ES-I3 (cell line): ENCODE measurements at regions not wholly inside any gene's neighbourhood (a gene's known extent, or its start where the extent isn't known, plus 50 kb on each side); places are given as distances from the start of the nearest gene placed in this dataset.

Source experiments
- H3K36me3 ChIP-seq: 2 replicates; pipeline ENCODE4 v1.6.1; 2013; ENCODE audit warnings: mild to moderate bottlenecking, low read length, control low read depth, moderate library complexity; ENCODE audit not compliant: insufficient read depth
- H3K4me1 ChIP-seq: 2 replicates; pipeline ENCODE4 v1.6.1; 2013; ENCODE audit warnings: mild to moderate bottlenecking, control low read depth, low read length; ENCODE audit not compliant: insufficient read depth
- H3K9ac ChIP-seq: 2 replicates; pipeline ENCODE4 v1.6.1; 2013; ENCODE audit warnings: low read depth, mild to moderate bottlenecking, low read length, moderate library complexity
- H3K9me3 ChIP-seq: 2 replicates; pipeline ENCODE4 v1.6.1; 2013; ENCODE audit warnings: mild to moderate bottlenecking, low read length, moderate library complexity; ENCODE audit not compliant: control insufficient read depth, insufficient read depth

- no peaks in the 10 kb centered on the region for H3K4me1 ChIP-seq
- H3K9me3 ChIP-seq, result peaks cover 2% of the 10 kb centered on the region; the same call in 1 of the 2 replicates
- no peaks in the 10 kb centered on the region for H3K36me3 ChIP-seq
- no peak overlapping the region for H3K9ac ChIP-seq
Observed at GRCh38 chr21:28550057-28550825, 442.4 kb downstream of the LTN1 start.

DNA sequence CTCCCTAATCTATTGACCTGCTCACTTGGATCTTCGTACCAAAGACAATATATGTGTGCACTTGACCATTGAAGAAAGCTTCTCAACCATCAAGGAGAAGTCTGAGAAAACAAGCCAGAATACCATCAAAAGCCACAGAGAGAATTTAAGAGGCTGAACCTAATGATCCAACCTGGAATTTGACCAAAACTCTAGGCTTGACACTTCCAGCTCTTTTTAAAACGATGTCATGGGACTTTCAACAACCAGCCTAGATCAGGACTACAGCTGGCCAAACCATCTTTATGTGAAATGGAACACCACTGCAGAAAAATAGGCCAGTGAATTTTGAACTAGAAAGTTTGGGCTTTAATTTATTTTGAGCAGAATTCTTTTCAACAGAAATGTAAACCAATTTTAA, 444.4 kb downstream of the LTN1 start:
- H3K36me3 ChIP-seq, result no peaks in the 10 kb centered on the region
- peaks cover 3% of the 10 kb centered on the region; the same call in 1 of the 2 replicates for H3K9me3 ChIP-seq
- H3K9ac ChIP-seq, result no peak overlapping the region
- no peaks in the 10 kb centered on the region for H3K4me1 ChIP-seq

DNA sequence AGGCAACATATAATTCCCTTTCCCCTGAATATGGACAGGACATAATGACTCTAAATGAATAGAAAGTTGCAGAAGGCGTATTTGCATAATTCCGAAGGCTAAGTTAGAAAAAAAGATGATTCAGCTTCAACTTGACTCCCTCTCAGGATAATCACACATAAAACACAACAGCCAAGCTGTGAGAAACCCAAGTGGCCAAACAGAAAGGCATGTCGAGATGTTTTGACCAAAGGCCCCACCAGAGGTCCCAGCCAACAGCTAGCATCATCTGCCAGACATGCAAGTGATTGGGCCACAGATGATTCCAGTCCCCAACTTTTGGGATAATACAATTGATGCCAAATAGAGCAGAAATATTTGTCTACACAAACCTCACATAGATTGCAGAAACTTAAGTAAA, 444.9 kb downstream of the LTN1 start:
- Histone ChIP-seq H3K9me3 (peaks cover 3% of the 10 kb centered on the region; the same call in 1 of the 2 replicates), H3K4me1 (no peaks in the 10 kb centered on the region), H3K9ac (no peak overlapping the region), H3K36me3 (no peaks in the 10 kb centered on the region)

- no peak overlapping the region for H3K9ac ChIP-seq
- no peaks in the 10 kb centered on the region for H3K4me1 ChIP-seq
- H3K9me3 ChIP-seq, result peaks cover 3% of the 10 kb centered on the region; the same call in 1 of the 2 replicates
- no peaks in the 10 kb centered on the region for H3K36me3 ChIP-seq
Observed at GRCh38 chr21:28543975-28544374, 448.7 kb downstream of the LTN1 start.

- Histone ChIP-seq H3K9me3 (peaks cover 3% of the 10 kb centered on the region; the same call in 1 of the 2 replicates), H3K9ac (no peak overlapping the region), H3K4me1 (no peaks in the 10 kb centered on the region), H3K36me3 (no peaks in the 10 kb centered on the region)
Observed at GRCh38 chr21:28541371-28542112, 451.1 kb downstream of the LTN1 start.

DNA sequence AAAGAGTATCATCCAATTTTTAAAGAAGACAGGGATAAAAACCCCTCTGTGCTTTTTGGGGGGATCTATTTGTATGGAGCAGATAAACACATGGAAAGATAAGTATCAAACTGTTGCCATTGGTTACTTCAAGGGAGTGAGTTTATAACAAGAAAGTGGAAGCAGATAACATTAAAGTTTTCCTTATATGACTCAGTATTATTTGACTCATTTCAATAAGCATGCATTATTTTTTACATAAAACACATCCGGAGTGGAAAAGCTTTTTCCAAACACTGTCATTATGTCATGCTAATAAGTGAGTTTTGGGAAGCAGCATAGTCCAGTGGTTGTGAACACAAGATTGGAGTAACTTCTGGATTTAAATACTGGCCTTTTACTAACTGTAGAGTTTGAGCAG, 452.2 kb downstream of the LTN1 start:
- H3K36me3 ChIP-seq, result no peaks in the 10 kb centered on the region
- H3K9ac ChIP-seq, result no peak overlapping the region
- no peaks in the 10 kb centered on the region for H3K4me1 ChIP-seq
- peaks cover 3% of the 10 kb centered on the region; the same call in 1 of the 2 replicates for H3K9me3 ChIP-seq

GRCh38 chr21:28539623-28539988, 453.1 kb downstream of the LTN1 start:
- no peaks in the 10 kb centered on the region for H3K9me3 ChIP-seq
- no peaks in the 10 kb centered on the region for H3K36me3 ChIP-seq
- H3K4me1 ChIP-seq, result no peaks in the 10 kb centered on the region
- H3K9ac ChIP-seq, result no peak overlapping the region

- Histone ChIP-seq H3K9me3 (no peaks in the 10 kb centered on the region), H3K36me3 (no peaks in the 10 kb centered on the region), H3K4me1 (no peaks in the 10 kb centered on the region), H3K9ac (no peak overlapping the region)
Observed at GRCh38 chr21:28538987-28539622, 453.6 kb downstream of the LTN1 start.

- no peaks in the 10 kb centered on the region for H3K4me1 ChIP-seq
- H3K9ac ChIP-seq, result no peak overlapping the region
- H3K36me3 ChIP-seq, result no peaks in the 10 kb centered on the region
- no peaks in the 10 kb centered on the region for H3K9me3 ChIP-seq
Observed at GRCh38 chr21:28537371-28538079, 455.2 kb downstream of the LTN1 start.

GRCh38 chr21:28532446-28532845, 460.2 kb downstream of the LTN1 start:
- no peak overlapping the region for H3K9ac ChIP-seq
- no peaks in the 10 kb centered on the region for H3K36me3 ChIP-seq
- no peaks in the 10 kb centered on the region for H3K4me1 ChIP-seq
- no peaks in the 10 kb centered on the region for H3K9me3 ChIP-seq

DNA sequence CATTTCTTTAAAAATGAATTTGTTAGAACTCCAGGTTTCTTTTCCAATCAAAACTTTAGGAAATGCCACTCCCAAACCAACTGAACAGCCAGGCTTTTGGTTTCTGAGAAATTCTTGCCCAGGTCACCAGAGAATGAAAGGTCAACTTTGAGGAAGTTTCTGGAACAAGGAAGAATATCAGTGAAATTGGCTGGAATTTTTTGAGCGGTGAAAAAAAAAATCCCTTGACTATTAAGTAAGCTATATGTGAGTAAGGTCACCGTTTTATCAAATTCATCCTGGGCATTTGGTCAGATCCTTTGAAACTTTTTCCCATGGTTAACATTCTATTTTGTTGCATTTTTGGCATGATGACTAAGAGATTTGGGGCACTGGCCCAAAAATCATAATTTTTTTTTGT, 469.3 kb downstream of the LTN1 start:
- Histone ChIP-seq H3K9ac (no peak overlapping the region), H3K36me3 (no peaks in the 10 kb centered on the region), H3K9me3 (no peaks in the 10 kb centered on the region), H3K4me1 (peaks cover 3% of the 10 kb centered on the region; the same call in 1 of the 2 replicates)

GRCh38 chr21:28522014-28522799, 470.5 kb downstream of the LTN1 start:
- Histone ChIP-seq H3K9me3 (no peaks in the 10 kb centered on the region), H3K9ac (no peak overlapping the region), H3K4me1 (peaks cover 3% of the 10 kb centered on the region; the same call in 1 of the 2 replicates), H3K36me3 (no peaks in the 10 kb centered on the region)

GRCh38 chr21:28518630-28519029, 474.0 kb downstream of the LTN1 start:
- H3K9me3 ChIP-seq, result no peaks in the 10 kb centered on the region
- H3K9ac ChIP-seq, result no peak overlapping the region
- H3K36me3 ChIP-seq, result no peaks in the 10 kb centered on the region
- peaks cover 3% of the 10 kb centered on the region; the same call in 1 of the 2 replicates for H3K4me1 ChIP-seq
